ENCODE measurements at regions not wholly inside any gene's neighbourhood (a gene's known extent, or its start where the extent isn't known, plus 50 kb on each side); places are given as distances from the start of the nearest gene placed in this dataset.

DNA sequence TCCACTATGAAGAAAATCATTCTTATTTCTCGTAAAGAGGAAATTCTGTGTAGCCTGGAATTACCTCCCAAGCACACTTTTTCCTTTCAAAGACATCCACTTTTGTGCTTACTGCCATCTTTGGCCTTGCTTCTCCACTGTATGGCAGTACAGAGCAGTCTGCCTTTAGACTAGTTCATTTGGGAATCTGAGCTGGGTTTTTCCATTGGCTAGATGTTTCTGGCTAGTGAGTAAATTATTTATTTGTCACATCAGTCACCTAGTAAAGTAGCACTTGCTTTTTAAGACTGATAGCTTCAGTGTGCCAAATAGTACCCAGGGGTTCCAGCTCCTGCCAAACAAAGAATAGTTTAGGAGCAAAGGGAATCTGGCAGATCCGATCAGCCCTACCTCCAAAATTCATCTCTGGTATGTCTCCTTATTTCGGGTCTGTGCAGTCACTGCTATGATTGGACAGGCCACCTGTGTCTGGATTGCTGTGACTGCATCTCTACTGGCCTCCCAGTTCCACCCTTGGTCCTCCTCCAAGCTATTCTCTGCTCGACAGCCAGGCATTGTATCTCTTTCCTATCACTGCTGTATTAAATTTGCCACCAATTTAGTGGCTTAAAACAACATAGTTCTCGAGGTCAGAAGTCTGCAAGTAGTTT, 97.6 kb downstream of the NUDT12 start:
- TF ChIP-seq POLR2A (IDR thresholded peaks at IDR 0.05; ENCODE audit: low read depth, low read length) (no peak), RCOR1 (IDR thresholded peaks at IDR 0.05; ENCODE audit: insufficient replicate concordance, low read length) (no peak), CEBPB (IDR thresholded peaks at IDR 0.05; ENCODE audit: low read depth, low read length) (no peak), MXI1 (IDR thresholded peaks at IDR 0.05; ENCODE audit: borderline replicate concordance, low read depth, low read length) (no peak), RAD21 (IDR thresholded peaks at IDR 0.05; ENCODE audit: low read length) (no peak)
- TF ChIP-seq, protein P1, sequence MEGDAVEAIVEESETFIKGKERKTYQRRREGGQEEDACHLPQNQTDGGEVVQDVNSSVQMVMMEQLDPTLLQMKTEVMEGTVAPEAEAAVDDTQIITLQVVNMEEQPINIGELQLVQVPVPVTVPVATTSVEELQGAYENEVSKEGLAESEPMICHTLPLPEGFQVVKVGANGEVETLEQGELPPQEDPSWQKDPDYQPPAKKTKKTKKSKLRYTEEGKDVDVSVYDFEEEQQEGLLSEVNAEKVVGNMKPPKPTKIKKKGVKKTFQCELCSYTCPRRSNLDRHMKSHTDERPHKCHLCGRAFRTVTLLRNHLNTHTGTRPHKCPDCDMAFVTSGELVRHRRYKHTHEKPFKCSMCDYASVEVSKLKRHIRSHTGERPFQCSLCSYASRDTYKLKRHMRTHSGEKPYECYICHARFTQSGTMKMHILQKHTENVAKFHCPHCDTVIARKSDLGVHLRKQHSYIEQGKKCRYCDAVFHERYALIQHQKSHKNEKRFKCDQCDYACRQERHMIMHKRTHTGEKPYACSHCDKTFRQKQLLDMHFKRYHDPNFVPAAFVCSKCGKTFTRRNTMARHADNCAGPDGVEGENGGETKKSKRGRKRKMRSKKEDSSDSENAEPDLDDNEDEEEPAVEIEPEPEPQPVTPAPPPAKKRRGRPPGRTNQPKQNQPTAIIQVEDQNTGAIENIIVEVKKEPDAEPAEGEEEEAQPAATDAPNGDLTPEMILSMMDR (conservative IDR thresholded peaks at IDR 0.05; ENCODE audit: low read depth, low read length), result peak; percentile 17; the same call in 1 of the 2 replicates
- TF ChIP-seq, protein P2, sequence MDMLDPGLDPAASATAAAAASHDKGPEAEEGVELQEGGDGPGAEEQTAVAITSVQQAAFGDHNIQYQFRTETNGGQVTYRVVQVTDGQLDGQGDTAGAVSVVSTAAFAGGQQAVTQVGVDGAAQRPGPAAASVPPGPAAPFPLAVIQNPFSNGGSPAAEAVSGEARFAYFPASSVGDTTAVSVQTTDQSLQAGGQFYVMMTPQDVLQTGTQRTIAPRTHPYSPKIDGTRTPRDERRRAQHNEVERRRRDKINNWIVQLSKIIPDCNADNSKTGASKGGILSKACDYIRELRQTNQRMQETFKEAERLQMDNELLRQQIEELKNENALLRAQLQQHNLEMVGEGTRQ (IDR thresholded peaks at IDR 0.05; ENCODE audit: low read depth, low read length), result no peak
